Activated naive CD4-positive, alpha-beta T cell treated with Interleukin-2 at 50 U/mL for 16 hours (primary cell): ENCODE measurements at regions not wholly inside any gene's neighbourhood (a gene's known extent, or its start where the extent isn't known, plus 50 kb on each side); places are given as distances from the start of the nearest gene placed in this dataset.
"Not testable (repeated sequence)": the region's sequence is repeated elsewhere in the genome, so short reads cannot be mapped to it uniquely, and the experiment has no call there.

ENCODE experiments used
- DNase-seq: peaks from one replicate; pipeline ENCODE4 v3.0.0-alpha.2; 2020

DNA sequence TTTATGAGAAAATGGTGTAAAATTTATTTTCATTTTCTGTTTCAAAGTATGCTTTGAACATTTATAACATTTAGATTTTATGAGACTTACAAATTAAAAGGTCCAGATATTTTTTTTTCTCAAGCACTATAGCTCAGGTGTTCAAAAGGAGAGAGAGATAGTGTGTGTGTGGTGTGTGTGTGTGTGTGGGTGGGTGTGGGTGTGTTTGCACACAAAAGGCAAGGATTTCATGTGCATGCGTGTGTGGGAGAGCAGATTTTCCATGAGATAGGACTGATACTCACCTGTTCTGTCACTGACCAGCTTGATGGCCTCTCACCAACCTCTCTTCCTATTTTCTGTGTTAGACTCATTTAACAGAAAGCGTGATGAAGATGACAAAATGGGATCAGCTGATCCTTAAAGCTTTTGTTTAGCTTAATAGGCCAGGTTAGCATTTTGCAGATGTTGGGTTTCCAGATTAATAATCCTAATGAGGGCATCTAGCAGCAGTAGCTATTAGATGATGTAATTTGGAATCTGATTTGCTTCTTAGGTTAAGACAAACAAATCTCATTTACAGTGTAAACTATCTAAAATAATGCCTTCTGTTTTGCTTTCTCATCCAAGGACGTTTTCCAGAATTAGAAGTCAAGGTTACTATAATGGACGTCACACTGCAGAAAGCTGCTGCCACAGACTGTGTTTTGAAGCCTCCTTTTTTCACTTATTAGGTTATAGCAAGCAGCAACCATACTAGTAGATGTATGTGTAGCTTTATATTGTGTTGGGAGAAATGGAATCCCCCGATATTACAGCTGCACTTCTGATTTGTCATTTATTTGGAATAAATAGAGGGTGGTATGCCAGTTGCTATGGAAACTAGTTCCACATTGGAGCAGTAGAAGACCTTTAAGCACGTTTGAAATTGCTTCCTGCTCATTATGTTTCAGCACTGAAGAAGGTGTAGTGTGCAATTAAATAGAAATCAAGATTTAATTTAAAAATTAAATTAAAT, 355.6 kb downstream of the TAF11L14 start:
- no peak for DNase-seq

DNA sequence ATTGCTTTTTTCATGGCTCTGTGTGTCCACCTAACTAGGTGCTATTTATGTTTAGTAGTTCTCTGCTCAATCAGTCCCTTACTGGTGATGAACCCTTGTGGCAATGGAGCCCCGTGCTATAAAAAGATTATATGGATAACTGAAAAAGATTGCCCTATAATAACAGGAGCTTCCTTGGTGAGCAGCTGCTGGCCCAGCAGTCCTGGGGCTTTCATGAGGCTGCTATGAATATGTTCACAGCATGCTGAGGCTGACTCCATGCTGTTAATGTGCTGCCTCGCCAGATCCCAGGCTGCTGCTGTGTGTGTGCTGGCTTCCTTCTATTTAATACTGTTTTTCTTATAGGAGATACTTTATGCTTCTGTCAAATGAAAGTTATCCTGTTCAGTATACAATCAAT, 357.5 kb downstream of the TAF11L14 start:
- no peak for DNase-seq

DNA sequence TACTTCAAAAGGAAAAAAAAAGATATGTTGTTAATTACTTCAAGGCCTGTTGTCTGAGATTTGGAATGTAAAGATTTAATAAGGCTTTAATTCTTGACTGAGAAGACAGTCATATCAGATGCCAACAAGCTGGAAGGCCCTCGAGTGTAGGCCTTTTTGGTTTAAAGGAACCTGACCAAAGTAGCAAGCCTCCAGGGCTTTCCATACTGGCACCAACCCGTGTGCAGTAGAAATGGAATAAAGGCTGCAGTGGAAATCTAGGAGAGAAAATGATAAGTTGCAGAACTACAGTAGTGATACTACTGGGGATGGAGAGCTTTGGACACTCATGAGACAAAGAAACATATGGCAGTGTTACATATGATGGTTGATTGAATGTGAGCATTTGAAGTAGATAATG, 358.0 kb downstream of the TAF11L14 start:
- DNase-seq, result no peak

DNA sequence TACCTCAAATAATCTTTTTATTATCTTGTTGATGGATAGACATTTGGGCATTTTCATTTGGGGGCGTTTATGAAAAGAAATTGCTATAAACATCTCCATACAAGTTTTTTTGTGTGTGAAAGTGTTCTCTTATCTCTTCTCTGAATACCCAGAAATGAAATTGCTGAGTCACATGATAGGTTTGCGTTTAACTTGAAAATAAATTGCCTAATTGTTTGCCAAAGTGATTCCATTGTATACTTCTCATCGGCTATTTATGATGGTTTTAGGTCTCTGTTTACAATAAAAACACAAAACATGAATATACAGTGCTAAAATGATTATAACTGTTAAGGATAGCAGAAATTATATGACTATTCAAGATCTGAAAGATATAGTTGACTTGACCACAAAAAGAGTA, 361.7 kb downstream of the TAF11L14 start:
- DNase-seq, result no peak

DNA sequence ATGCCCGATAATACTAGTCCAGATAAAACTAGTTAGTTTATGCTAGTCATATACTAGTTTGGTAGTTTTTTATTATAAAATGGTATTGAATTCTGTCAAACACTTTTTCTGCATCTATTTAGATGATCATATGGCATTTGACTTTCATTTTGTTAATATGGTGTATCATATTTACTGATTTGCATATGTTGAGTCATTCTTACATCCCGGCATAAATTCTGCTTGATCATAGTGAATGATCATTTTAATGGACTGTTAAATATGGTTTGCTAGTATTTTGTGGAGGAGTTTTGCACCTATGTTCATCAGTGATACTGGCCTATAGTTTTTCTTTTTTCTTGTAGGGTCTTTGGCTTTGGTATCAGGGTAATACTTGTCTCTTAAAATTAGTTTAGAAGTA, 365.6 kb downstream of the TAF11L14 start:
- no peak for DNase-seq

DNA sequence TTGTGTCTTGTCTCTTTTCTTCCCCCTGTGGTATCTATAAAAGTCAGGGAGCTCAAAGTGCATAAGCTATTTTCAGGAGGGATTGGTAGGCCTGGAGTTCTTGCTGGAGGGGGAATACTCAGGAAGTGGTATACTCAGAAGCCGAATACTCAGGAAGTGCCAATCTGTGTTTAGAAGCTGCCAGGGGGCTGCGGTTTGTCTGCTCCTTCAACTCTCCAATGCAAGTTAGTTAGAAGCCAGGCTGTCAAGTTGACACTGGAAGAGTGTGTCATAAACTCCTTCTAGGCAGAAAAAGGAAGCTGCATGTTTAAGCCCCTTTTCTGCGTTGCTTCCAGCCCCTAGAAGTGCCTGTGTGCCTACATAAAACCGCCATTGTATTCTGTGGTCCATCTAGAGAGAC, 366.5 kb downstream of the TAF11L14 start:
- no peak for DNase-seq

DNA sequence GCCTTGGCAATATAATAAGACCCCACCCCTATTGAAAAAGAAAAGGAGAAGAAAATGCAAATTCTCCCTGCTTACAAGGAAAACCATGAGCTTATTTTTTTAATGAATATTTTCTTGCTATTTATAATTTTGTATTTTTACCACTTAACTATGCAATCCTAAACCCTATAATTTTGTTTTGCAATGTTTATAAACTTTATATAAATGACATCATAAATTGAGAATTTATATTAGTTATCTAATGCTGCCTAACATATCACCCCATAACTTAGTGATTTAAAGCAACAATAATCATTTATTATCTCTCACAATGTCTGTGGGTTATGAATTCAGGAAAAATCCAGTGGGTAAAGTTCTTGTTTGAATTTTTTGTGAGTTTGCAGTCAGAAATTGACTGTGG, 369.1 kb downstream of the TAF11L14 start:
- DNase-seq, result no peak

DNA sequence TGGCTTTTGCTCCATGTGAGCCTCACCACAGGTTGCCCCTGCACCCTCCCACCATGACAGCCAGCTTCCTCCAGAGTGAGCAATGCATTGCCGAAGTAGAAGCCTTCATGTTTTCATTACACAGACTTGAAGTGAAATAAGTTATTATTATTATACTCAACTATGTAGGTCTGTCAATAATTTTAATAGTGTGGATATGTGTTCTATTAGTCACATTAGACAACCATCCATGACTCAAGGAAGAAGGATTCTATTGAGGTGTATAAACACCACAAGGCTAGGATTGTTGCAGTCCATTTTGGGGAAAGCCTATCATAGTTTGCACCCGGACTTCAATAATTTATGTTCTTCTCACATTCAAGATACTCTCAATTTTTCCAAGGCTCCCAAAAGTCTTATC, 369.5 kb downstream of the TAF11L14 start:
- no peak for DNase-seq

DNA sequence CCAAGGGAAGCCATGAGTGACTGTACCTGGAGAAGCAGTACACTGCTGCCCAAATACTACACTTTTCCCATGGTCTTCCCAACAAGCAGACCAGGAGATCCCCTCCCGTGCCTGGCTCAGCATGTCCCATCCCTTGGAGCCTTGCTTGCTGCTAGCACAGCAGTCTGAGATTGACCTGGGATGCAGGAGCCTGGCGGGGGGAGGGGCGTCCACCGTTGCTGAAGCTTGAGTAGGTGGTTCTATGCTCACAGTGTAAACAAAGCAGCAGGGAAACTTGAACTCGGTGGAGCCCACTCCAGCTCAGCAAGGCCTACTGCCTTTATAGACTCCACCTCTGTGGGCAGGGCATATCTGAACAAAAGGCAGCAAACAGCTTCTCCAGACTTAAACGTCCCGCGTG, 372.0 kb downstream of the TAF11L14 start:
- not testable (repeated sequence) for DNase-seq

DNA sequence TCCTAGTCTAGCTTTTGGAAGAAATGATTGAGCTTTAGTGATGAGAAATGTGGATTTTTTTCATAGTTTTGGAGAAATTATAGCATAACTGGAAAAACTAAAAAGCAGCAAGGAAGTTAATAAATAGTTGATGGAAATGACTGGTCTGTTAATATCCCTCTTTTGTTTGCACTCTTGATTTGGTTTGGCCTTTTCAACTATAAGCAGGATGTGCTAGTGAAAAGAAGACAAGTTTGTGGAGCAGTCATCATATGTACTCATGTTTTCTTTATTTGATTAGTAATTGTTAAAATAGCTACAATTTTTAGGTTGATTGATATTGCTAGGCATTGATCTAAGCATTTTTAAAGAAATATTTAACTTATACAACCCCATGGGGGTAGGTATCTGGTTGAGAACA, 374.7 kb downstream of the TAF11L14 start:
- DNase-seq, result no peak

DNA sequence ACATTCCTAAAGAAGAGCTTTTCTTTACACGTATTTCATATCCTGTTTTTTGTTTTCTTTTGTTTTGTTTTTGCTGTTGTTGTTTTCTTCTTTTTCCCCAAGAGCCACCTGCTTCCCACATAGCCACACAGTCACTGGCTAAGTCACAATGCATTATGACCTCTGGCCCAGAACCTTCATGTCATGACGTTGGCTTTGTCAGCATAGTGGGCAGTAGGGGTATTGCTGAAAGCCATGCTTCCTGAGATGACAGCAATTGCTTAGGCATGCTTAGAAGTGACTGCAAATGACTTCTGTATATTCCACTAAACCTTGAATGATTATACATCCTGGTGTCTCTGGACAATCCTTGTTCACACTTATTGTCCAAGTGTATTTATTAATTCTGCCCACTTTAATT, 375.8 kb downstream of the TAF11L14 start:
- no peak for DNase-seq

DNA sequence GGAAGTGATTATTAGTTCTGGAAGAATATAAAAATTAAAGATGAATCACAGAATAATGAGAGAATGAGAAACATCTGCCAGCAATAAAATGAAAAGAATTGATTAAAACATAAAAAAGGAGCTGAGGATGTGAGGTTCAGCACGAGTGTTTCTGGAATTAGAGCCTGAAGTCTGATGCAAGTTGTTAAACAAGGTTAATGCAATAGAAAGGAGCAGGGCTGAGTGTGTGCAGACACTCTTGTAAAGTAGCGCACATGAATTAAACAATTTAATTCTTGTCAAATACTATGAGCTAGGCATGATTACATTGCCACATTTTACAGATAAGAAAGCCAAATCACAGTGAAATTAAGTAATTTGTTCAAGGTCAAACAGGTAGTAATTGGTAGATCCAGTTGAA, 384.2 kb downstream of the TAF11L14 start:
- no peak for DNase-seq

DNA sequence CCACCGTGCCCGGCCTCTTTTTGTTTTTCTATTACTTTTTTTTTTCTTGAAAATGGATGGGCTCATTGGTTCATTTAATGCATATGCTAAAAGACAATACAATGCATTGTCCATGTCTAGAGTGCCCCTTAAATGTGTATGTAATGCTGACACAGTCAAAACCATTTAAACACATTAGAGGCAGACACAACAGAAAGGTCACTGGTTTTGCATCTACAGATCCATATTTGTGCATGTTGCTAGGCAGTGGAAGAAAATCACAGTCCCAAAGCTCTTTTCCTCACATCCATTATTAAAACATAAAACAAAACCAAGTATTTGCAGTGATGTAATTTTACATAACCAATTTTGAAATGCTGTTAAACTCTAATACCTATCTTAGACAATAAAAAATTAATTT, 389.0 kb downstream of the TAF11L14 start:
- no peak for DNase-seq

DNA sequence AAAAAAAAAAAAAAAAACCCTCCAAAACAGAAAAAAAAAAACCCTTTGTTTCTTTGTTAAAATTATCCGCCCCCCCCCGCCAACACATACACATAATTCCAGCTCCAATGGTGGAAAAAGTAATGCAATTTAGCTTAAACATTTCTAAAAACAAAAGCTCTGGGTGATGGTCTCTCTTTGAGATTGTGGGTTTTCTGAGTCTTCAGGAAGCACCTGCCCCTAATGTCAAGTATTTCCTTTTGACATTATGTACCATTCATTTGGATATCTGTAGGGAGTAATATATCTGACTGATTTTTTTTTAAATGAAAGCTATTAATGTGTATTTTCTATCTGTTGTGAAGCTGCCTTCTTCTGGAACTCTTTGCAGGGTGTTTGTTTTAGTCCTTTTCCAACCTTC, 389.7 kb downstream of the TAF11L14 start:
- DNase-seq, result no peak

DNA sequence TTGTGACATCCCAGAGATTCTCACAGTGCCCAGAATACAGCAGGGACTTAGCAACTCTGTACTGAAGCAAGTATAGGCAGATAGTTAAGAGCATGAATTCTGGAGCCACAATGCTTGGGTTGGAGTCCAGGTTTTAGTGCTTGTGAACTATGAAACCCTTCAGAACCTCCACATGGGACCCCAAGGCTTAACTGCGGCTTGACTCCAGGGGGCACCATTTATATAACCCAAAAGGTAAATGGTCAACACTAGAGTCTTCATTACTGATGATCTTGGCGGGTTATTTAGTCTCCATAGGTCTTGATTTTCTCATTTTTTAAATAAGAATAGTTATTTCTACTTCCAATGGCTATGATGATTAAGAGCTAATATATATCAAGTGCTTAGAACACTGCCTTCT, 390.3 kb downstream of the TAF11L14 start:
- no peak for DNase-seq

DNA sequence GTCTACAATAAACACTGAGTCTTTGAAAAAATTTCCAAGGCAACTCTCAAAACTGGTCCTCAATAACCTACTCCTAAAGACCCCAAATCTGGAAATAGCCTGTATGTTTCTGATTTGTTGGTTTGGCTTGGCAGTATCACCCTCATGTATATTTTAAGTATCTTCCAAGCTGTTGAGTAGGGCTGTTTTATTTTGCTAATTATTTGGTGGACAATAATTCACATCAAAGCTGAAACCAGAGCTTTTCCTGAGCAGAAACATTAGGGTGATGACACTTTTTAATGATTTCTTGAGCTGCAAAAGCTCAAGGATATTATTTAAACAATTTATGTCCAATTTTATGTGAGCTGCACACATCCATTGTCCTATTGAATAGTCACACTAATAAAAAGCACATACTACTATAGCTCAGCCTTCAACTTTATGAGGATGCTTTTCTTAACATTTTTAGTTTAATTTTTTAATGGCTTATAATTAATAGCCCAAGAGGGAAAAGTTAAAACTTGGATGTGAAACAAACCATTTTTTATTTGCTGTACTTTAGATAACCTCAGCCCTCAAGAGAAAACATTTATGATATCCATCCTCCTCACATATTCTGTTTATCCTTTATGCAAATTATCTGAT, 393.1 kb downstream of the TAF11L14 start:
- DNase-seq, result no peak

DNA sequence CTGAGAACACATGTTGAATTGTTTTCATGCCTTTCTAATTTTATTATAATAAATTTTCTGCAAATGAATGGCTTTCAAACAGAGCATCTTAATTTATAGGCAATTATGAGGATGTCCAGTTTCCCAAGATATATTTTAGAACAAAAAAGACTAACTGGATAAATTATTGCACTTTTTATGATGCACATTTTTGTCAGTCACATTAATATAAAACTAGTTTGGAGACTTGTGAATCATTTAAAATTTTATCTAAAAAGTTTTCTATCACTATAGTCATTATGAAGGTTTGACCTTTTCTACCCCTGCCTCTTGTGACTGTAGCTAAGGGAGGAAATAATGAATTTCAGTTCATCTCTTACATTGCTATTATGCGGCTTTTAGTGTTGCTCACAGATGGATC, 393.8 kb downstream of the TAF11L14 start:
- DNase-seq, result no peak

DNA sequence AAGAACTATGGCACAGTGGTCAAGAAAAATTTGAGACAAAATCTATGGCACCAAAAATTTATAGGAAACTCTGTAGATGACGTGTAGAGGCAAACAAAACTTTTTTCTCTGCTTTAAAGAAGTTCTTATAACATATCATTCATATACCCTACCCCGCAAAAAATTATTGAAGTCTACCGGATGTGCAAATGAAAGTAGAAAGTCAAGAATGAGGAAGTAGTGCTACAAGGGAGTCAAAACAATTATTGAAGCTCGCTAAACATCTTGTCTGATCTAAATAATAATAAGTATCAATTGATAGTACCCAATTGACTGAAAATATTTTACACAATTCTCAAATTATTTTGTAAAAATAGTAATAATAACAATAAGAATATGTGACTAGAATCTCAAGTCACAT, 398.5 kb downstream of the TAF11L14 start:
- no peak for DNase-seq

DNA sequence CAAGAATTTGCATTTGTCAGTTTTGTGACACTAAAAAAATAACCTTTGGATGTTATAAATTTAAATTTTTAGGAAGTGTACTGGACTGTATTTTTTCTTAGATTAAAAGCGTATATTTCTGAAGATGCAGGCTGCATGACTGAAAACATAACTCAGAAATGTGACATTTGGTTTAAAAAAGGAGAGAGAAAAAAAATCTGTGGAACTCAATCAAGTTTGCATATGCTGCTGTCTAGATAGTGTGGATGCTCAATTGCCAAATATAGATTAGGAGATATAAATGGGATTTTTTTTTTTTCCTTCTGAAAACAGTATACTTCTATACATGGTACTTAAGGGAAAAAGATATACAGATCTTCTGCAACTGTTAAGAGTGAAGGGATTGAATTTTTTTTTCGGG, 402.3 kb downstream of the TAF11L14 start:
- no peak for DNase-seq

DNA sequence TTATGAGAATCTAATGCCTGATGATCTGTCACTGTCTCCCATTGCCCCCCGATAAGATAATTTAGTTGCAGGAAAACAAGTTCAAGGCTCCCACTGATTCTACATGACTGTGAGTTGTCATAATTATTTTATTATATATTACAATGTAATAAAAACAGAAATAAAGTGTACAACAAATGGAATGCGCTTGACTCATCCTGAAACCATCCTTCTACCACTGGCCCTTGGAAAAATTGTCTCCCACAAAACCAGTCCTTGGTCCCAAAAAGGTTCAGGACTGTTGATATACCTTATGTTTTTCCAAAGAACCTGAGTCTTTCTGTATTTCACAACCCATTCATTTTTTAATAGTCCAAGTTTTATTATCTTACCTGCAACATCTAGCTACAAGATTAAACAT, 403.5 kb downstream of the TAF11L14 start:
- no peak for DNase-seq

DNA sequence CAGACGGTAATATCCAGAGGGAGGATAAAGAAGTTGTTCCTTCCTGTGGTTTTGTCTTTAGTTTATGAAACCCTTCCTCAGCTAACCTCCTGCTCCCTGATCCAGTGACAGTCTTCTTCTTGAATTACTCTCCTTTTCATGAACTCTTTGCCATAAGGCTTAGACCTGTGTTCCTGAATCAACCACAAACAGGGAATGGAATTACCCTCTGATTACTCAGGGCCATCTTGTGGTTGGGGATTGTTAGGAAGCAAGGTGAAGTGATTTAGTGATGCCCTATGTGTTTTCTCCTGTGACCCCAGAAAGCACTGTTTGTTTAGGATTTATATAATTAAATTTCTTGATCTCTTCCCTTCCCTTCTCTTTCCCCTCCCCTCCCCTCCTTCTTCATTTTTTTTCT, 409.1 kb downstream of the TAF11L14 start:
- DNase-seq, result no peak

DNA sequence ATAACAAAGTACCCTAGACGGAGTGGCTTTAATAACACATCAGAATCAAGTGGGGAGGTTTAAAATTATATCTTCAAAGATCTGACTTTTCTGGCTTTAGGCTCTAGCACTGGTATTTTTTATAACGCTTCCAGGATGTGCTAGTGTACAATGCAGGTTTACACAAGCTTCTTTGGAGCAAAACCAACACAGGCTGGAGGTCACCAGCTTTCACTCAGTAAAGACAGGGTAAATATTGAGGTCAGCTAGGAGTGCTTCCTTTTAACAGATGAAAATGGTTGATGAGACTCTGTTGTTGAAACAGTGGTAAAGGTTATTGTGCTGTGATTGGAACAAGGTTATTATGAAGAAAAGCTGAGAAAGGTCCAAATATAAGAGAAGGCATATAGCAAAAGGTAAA, 414.2 kb downstream of the TAF11L14 start:
- no peak for DNase-seq

DNA sequence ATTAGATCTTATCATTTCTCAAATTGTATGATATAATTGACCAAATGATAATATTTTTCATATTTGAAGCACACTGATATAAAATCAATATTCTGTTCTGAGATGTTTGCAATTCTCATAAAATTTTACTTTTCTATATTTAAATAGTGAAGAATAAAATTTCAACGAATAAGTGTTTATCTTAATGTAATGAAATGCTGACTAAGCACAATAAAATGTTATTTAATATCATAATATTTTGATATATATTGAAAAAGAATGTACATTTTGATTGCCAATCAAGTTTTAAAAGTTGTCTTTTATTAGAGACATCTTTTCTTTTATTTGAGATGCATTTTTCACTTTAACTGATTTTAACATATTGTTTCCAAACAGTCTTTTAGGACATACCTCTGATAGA, 416.1 kb downstream of the TAF11L14 start:
- no peak for DNase-seq

DNA sequence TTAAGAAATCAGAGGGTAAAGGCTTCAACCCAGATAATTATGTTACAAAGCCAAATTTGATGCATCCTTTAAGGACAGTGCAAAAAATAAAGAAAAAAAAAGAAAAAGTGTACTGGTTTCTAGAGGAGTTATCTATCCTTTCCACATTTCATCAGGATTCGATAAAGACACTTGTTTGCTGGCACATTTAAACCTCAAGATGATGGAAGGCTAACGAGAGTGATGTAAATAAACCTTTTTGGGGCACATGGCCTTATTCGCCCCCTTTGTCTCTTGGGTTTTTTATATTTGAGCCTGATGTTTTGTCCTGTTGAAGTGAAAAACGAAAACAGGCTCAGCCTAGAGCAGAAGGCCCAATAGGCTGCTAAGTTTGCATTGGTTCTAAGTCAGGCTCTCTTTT, 416.5 kb downstream of the TAF11L14 start:
- DNase-seq, result no peak

DNA sequence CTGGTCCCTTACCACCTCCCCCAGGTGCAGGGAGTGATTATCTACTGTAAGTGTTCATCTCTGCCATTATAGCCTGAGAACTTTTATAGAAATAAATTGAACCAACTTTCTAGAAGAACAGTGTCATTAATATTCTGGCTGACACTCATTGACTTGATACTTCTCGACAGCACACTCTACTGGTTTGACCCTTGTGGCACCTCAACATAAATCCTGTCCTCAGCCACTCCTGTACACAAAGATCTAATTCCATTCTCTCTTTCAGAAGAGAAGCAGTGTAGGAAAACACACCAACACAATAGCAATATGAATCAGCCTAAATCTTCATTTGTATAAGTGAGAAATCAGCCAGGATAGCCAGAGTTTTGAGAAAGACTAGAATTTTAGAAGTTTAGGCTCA, 417.7 kb downstream of the TAF11L14 start:
- DNase-seq, result no peak
